ENCODE measurements at regions not wholly inside any gene's neighbourhood (a gene's known extent, or its start where the extent isn't known, plus 50 kb on each side); places are given as distances from the start of the nearest gene placed in this dataset.

- DNase-seq: peak; percentile 3
These were observed 100.7 kb upstream of the FAM9C start for GRCh38 chrX:13144927-13145655.

DNA sequence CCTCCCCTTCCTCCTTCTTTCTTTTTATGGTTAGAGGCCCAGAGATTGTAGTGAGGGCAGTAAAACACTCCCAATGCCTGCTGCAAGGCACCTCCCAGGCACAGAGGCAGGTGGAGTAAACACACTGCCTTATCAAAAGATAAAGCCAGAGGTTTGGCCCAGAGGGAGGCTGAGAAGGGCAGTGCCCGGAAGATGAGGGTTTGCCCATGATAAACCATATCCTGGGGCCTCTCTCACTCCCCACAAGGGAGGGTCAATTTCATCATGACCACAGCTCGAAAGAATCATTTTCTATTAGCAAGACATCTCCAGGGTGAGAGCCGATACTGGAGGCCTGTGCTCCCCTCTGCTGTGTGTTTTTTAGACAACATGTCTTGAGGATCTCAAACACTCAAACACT lies 98.5 kb upstream of the FAM9C start:
- no peak for DNase-seq

DNA sequence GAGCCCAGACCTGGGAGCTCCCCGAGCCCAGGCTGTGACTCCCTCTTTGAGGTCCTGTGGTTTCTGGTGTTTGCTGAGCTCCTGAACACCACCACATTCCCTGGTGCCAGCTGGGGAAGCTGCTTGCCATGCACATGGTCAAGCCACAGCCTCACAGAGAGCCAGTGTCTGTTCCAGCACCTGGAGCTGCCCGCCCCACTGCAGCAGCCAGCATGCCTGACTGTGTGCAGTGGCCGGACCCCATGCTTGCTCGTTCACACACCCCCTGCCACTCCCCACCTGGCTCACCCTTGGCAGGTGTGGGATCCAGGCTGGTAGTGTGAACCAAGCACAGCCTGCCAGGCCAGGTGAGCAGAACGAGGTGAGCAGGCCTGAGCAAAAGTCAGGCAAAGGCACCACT lies 95.6 kb upstream of the FAM9C start:
- no peak for DNase-seq

DNA sequence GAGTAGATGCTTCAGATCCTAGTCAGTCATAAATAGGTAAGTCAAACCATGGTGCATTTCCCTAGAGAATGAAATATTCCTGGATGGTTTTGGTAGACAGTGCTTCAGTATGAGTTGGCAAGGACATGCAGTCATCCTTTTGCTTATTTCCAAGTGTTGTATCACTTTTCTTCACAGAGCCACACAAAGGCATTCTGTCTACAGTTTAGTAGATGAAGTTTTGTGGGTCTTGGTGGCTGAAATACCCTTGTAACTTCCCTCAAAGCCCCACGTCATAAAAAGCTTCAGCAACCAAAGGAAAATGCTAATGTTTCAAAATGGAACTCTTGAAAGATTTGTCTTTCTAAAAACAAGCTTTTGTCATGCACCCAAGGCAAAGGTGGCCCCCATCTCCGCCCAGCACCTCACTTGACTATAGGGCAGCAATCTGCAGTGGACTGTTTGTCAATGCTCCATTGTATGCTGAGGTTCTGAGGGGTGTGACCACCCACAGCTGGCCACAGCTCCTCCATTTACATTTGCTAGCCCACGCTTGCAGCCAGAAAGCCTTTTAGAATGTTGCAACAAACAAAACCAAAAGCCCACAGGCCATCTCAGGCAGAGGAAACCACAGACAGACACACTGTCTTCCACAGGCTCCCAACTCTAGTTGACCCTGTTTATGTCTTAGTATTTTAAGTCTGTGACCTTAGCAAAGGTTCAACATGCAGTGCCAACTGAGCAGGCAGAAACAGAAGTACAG lies 87.1 kb upstream of the FAM9C start:
- DNase-seq: no peak

GRCh38 chrX:13130816-13131215 lies 86.4 kb upstream of the FAM9C start:
- DNase-seq: peak; percentile 16

GRCh38 chrX:13128104-13128503 lies 83.7 kb upstream of the FAM9C start:
- no peak for DNase-seq

- no peak for DNase-seq
These were observed 82.4 kb upstream of the FAM9C start for GRCh38 chrX:13126775-13127174.

GRCh38 chrX:13125188-13125587 lies 80.8 kb upstream of the FAM9C start:
- DNase-seq: no peak

DNA sequence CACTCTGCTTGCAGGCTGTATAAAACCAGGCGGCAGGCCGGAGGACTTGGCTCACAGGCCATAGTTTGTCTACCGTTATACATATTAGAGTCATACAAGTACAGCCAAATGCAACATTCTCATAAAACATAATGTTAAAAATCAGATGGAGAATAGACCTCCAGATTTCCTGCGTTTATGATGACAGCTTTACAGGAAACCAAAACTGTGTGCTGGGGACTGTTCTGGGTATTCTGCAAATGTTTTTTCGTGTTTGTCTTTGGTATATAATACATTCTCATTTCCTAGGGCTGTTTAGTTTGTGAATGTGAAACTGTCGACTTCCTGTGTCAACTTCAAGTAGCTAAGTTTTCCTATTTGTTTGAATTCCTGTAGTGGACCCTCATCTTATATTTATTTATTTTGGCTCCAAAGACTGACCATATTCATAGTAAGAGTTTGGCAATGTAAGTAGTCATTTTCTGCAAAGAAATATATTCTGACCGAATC lies 79.5 kb upstream of the FAM9C start:
- DNase-seq: peak; percentile 29

- DNase-seq: no peak
These were observed 78.9 kb upstream of the FAM9C start for GRCh38 chrX:13123247-13123856.

DNA sequence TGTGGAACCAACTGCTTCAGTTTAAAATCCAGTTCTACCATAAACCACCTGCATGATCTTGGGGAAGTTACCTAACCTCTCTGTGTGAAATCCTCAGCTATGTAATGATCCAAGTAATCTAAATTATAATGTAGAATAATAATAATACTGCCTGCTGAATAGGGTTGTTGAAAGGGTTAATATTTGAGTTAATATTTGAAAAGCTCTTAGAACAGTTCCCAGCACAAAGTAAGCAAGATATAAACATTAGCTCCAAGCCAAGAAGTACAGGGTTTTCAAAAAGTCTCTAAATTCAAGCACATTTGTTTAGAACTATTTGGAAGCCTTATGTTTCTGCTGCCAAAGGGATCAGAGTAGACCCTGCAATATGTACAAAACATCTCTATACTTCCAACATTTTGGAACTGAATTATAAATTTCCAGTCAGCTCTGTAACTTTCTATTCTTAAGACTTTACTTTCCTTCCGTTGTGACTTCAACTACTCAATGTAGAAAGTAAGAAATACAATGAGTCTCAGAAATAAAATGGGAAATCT lies 76.7 kb upstream of the FAM9C start:
- DNase-seq: peak; percentile 17

DNA sequence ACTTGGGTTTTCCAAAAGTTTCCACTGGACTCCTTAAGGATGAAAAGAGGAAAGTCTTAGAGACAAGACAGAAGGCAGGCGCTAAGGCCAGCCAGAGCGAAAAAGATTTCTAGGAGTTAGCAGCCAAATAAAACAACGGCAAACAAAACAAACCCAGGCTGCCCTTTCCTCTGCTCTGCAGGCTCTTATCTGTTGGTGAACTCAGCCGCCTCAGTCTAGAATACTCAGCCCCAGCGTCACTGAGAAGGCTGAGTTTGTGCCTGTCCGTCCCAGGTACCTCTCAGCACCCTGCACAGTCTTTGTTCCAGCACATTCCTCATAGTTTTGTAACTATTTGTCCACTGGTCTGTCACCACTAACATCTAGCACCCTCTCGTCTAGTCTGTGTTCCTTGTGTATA lies 75.6 kb upstream of the FAM9C start:
- no peak for DNase-seq

- no peak for DNase-seq
These were observed 75.0 kb upstream of the FAM9C start for GRCh38 chrX:13119386-13119785.

GRCh38 chrX:13115146-13115855 lies 70.9 kb upstream of the FAM9C start:
- no peak for DNase-seq

GRCh38 chrX:13112499-13112898 lies 68.1 kb upstream of the FAM9C start:
- DNase-seq: no peak

DNA sequence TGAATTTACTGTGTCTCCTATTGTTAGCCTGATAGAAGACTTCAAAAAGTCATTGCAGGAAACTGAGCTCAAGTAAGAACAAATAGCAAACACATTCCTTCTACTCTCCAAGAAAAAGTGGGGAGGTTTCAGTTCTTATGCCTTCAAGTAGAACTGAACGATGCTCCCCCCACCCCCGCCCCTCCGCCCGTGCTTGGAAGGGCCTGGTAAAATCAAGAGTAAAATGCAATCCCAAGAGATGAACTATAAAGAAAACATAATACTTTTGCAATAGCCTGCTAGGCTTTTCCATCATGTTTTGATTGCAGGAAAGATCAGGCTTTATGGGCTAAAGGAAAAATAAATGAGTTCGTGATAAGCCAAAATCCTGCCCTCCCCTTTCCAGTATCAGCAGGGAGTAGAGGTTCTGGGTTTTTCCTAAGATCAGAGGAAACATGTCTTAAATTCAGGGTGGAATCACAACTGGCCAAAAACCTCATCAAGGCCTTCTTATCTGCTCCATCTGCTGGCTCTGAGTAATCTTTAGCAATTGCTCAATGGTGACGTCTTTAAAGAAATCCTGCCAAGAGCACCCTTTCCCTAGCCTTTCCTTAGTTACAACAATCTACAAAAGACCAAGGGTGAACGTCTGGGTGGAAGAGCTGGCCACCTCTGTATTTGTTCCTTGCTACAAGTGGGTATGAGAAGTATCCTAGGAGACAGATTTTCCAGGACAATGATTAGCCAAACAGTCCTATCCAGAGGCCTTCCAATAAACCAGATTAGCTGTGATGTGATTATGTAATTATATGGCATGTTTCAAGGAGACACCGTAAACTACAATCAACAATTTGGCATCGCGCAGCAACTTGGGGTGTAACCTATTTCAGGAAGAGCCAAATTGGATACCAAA lies 66.3 kb upstream of the FAM9C start:
- DNase-seq: peak; percentile 81

GRCh38 chrX:13109817-13110216 lies 65.4 kb upstream of the FAM9C start:
- no peak for DNase-seq

DNA sequence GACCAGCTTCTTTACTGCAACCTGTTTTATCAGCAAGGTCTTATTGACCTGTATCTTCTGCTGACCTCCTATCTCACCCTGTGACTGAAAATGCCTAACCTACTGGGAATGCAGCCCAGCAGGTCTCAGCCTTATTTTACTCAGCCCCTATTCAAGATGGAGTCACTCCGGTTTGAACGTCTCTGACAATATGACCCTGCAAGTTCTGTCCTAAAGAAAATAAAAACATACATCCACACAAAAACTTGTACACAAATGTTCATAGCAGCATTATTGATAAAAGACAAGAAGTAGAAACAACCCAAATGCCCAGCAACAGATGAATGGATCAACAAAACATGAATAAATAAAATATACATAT lies 59.5 kb upstream of the FAM9C start:
- DNase-seq: no peak

GRCh38 chrX:13103188-13103913 lies 58.9 kb upstream of the FAM9C start:
- DNase-seq: no peak

- no peak for DNase-seq
These were observed 58.2 kb upstream of the FAM9C start for GRCh38 chrX:13102636-13103035.
